RWPE2 (cell line): ENCODE measurements at regions not wholly inside any gene's neighbourhood (a gene's known extent, or its start where the extent isn't known, plus 50 kb on each side); places are given as distances from the start of the nearest gene placed in this dataset.
A peak's percentile ranks its signal among the peaks of the same experiment; 100 is the strongest.

ENCODE experiments used
- ATAC-seq: fragments of 200-7000 bp; cut with Tn5 transposase; 3 replicates; pipeline ENCODE4 v1.9.1; 2021; ENCODE audit warnings: low read depth
- DNase-seq: peaks from one replicate; pipeline ENCODE4 v3.0.0-alpha.2; 2020; ENCODE audit warnings: low spot score
- H3K27ac ChIP-seq: fragments of 450-650 bp; 2 replicates; pipeline ENCODE4 v1.5.1; 2017; ENCODE audit warnings: mild to moderate bottlenecking; ENCODE audit not compliant: poor library complexity, severe bottlenecking
- H3K27me3 ChIP-seq: fragments of 250-450 bp; sonication (Bioruptor Pico); 2 replicates; pipeline ENCODE4 v1.5.1; 2021; ENCODE audit warnings: mild to moderate bottlenecking, moderate library complexity; ENCODE audit not compliant: insufficient read depth, poor library complexity, severe bottlenecking
- H3K36me3 ChIP-seq: fragments of 250-450 bp; sonication (Bioruptor Pico); 2 replicates; pipeline ENCODE4 v1.5.1; 2020; ENCODE audit warnings: low read depth, mild to moderate bottlenecking, moderate library complexity
- H3K4me1 ChIP-seq: fragments of 250-450 bp; sonication (Bioruptor Pico); 2 replicates; pipeline ENCODE4 v1.5.1; 2021; ENCODE audit warnings: mild to moderate bottlenecking, moderate library complexity; ENCODE audit not compliant: insufficient read depth, poor library complexity, severe bottlenecking
- H3K4me3 ChIP-seq: fragments of 250-450 bp; sonication (Bioruptor Pico); 2 replicates; pipeline ENCODE4 v1.5.1; 2021; ENCODE audit warnings: mild to moderate bottlenecking, moderate library complexity; ENCODE audit not compliant: severe bottlenecking
- H3K9me3 ChIP-seq: fragments of 250-450 bp; sonication (Bioruptor Pico); 2 replicates; pipeline ENCODE4 v1.5.1; 2021; ENCODE audit warnings: mild to moderate bottlenecking, moderate library complexity; ENCODE audit not compliant: severe bottlenecking
- CTCF ChIP-seq: fragments of 450-650 bp; IDR thresholded peaks from one replicate; pipeline ENCODE4 v1.5.1; 2017; ENCODE audit warnings: mild to moderate bottlenecking, moderate library complexity; ENCODE audit not compliant: poor library complexity, severe bottlenecking

- TF ChIP-seq CTCF: no peak
Measured at GRCh38 chr1:30450818-30451233, 272.6 kb downstream of the MATN1 start.

GRCh38 chr1:30450148-30450817 is 273.1 kb downstream of the MATN1 start:
- Histone ChIP-seq H3K27ac (no peak overlapping the region), H3K4me1 (no peaks in the 10 kb centered on the region), H3K9me3 (no peaks in the 10 kb centered on the region), H3K27me3 (no peaks in the 10 kb centered on the region), H3K4me3 (no peak overlapping the region), H3K36me3 (no peaks in the 10 kb centered on the region)
- ATAC-seq (no peak), DNase-seq (no peak)
- TF ChIP-seq CTCF: no peak

More at GRCh38 chr1:30450818-30451233, 272.6 kb downstream of the MATN1 start:
- peaks cover under 1% of the 10 kb centered on the region for H3K27me3 ChIP-seq
- peak; percentile 21 for DNase-seq
- ATAC-seq: no peak
- H3K9me3 ChIP-seq: no peaks in the 10 kb centered on the region
- no peaks in the 10 kb centered on the region for H3K36me3 ChIP-seq
- no peaks in the 10 kb centered on the region for H3K4me1 ChIP-seq
- no peak overlapping the region for H3K4me3 ChIP-seq
- no peak overlapping the region for H3K27ac ChIP-seq

DNA sequence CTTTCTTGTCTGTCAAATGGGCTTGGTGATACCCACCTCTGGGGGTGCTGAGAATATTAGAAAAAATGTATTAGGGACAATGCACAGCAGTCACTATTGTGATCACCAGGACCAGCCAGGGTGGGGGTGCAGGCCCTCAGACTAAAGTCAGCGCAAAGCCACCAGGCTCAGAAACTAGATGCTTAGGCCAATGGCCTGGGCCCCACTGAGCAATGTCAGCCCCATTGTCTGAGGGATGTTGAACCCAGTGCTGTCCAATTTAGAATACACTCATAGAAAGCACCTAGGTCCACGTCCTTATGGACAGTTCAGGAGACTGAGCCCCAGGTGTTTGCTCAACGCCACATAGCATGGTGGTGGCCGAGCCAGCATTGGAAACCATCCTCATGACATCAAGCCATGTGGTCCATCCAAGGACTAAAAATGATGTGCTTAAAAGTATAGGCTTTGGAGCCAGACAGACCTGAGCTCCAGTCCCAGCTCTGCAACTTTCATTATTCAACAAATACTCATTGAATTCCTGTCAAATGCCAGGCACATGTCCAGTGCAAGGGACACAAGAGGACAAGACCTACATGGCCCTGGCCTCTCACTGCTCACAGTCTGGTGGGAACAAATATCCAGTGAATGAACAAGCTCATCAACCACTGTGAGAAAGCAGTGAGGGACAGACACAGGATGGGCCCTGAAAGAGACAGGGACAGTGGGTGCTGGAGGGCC is 273.8 kb downstream of the MATN1 start:
- no peak for TF ChIP-seq CTCF
- ATAC-seq: no peak
- DNase-seq: no peak
- H3K27me3 ChIP-seq: no peaks in the 10 kb centered on the region
- no peak overlapping the region for H3K27ac ChIP-seq
- H3K4me1 ChIP-seq: no peaks in the 10 kb centered on the region
- no peaks in the 10 kb centered on the region for H3K36me3 ChIP-seq
- no peaks in the 10 kb centered on the region for H3K9me3 ChIP-seq
- no peak overlapping the region for H3K4me3 ChIP-seq

DNA sequence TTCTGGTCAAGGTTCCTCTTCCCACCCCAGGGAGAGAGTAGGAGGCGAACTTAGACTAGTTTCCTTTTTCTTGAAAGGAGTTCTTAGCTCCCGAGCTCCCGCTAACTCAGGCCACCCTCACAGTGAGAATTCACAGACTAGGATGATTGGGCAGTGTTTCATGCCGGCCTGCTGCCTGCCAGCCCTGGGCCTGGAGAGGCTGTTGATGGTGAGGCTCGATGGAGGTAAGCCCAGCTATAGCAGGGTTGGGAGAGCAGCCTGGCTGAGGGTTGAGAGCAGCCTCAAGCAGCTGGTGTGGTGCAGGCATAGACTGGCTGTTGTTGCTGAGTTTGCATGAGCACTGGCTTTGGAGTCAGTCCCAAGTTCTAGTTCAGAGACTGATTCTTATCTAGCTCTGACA is 274.4 kb downstream of the MATN1 start:
- Histone ChIP-seq H3K4me3 (no peak overlapping the region), H3K27me3 (no peaks in the 10 kb centered on the region), H3K27ac (no peak overlapping the region), H3K4me1 (no peaks in the 10 kb centered on the region), H3K36me3 (no peaks in the 10 kb centered on the region), H3K9me3 (no peaks in the 10 kb centered on the region)
- DNase-seq (no peak), ATAC-seq (no peak)
- no peak for TF ChIP-seq CTCF

- Histone ChIP-seq H3K4me3 (no peak overlapping the region), H3K4me1 (no peaks in the 10 kb centered on the region), H3K27ac (no peak overlapping the region), H3K36me3 (no peaks in the 10 kb centered on the region), H3K9me3 (no peaks in the 10 kb centered on the region), H3K27me3 (no peaks in the 10 kb centered on the region)
- ATAC-seq (no peak), DNase-seq (no peak)
- TF ChIP-seq CTCF: no peak
Measured at GRCh38 chr1:30447701-30448100, 275.7 kb downstream of the MATN1 start.
